ENCODE measurements at regions not wholly inside any gene's neighbourhood (a gene's known extent, or its start where the extent isn't known, plus 50 kb on each side); places are given as distances from the start of the nearest gene placed in this dataset.

- DNase-seq (ENCODE audit: low read depth, low spot score): no peak
Observed at GRCh38 chr15:69974321-69974720, 123.4 kb downstream of the TLE3 start.

GRCh38 chr15:69976366-69976994 lies 121.2 kb downstream of the TLE3 start:
- DNase-seq (ENCODE audit: low read depth, low spot score): no peak

GRCh38 chr15:69978603-69979002 lies 119.1 kb downstream of the TLE3 start:
- no peak for DNase-seq (ENCODE audit: low read depth, low spot score)

DNA sequence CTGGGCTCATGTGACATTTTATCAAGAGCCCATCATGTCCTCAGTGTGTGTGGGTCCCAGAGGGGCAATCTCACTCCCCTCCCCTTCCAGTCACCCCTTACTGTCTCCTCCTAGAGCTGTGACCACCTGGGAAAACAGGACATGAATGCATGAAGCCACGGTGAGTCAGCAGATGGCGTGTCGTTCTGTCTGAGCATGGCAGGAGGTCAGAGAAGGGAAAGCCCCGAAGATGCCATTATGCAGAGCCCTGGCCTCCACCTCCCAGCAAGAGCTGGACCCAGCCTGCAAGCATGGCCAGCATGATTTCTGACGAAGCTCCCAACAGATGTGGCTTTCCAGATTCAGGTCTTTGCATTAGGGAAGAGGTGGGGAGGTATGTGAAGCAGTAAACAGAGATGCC lies 118.5 kb downstream of the TLE3 start:
- DNase-seq (ENCODE audit: low read depth, low spot score): no peak

GRCh38 chr15:69979783-69980182 lies 117.9 kb downstream of the TLE3 start:
- DNase-seq (ENCODE audit: low read depth, low spot score): no peak

- no peak for DNase-seq (ENCODE audit: low read depth, low spot score)
Observed at GRCh38 chr15:69980341-69981059, 117.2 kb downstream of the TLE3 start.

DNA sequence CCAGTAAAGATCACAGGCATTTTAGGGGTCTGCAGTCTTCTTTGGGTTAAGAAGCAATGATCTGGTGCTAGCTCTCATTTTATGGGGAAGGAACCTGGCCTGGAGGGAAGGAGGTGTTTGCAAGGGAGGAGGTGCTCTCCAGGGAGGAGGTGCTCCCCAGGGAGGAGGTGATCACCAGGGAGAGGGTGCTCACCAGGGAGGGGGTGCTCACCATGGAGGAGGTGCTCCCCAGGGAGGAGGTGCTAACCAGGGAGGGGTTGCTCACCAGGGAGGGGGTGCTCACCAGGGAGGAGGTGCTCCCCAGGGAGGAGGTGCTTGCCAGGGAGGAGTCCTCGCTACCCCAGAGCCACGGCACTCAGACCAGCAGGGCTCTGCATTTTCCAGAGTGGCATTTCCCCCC lies 115.7 kb downstream of the TLE3 start:
- DNase-seq (ENCODE audit: low read depth, low spot score): no peak

- DNase-seq (ENCODE audit: low read depth, low spot score): no peak
Observed at GRCh38 chr15:69983696-69984265, 113.9 kb downstream of the TLE3 start.

- no peak for DNase-seq (ENCODE audit: low read depth, low spot score)
Observed at GRCh38 chr15:69987492-69988489, 109.9 kb downstream of the TLE3 start.

DNA sequence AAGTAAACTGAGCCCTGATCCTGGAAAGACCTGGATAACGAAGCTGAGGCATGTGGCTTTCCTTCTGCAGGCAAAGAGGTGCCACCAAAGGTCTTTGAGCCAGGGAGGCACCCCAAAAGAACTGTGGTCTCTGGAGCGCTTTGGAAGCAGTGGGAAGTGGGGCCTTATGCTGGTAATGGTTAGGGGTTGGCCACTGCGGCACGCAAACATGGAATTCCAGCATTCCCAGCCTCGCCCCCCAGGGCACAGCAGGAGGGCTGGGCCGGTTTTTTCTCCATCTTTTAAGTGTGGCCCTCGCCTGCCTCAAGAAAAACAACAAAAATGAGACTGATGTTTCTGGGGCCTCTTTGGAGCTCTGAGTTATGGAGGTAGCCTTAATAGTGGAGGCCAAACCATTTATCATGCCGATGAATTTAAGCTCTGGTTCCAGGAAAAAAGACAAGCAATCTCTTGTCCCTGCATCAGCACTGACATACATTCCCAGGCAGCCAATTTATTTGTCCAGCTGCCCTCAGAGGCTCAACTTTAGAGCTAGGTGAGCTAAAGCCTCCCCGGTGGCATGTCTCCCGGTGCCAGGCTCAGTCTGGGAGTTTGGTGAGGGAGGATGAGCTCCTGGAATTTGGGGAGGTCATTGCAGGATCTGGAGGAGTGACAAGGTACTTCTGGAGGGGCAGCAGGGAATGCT lies 109.0 kb downstream of the TLE3 start:
- no peak for DNase-seq (ENCODE audit: low read depth, low spot score)

GRCh38 chr15:69990566-69991421 lies 106.9 kb downstream of the TLE3 start:
- no peak for DNase-seq (ENCODE audit: low read depth, low spot score)

- no peak for DNase-seq (ENCODE audit: low read depth, low spot score)
Observed at GRCh38 chr15:69991551-69991980, 106.2 kb downstream of the TLE3 start.

DNA sequence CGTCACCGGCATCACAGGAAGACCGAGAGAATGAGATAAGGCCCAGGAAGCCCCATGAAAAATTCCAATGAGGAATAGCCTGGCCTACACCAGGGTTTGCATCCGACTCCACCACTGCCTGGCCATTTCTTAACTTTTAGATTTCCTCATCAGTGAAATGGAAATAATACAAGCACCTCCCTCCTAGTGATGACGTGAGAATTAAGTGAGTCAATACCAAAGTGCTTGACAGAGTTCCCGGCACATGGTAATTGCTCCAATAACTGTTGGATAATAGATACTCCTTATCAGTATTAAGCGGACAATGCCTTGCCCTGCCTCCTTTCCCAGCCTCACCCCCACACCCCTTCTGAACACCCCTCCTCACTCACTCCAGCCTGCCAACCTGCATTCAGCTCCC lies 105.4 kb downstream of the TLE3 start:
- DNase-seq (ENCODE audit: low read depth, low spot score): no peak

DNA sequence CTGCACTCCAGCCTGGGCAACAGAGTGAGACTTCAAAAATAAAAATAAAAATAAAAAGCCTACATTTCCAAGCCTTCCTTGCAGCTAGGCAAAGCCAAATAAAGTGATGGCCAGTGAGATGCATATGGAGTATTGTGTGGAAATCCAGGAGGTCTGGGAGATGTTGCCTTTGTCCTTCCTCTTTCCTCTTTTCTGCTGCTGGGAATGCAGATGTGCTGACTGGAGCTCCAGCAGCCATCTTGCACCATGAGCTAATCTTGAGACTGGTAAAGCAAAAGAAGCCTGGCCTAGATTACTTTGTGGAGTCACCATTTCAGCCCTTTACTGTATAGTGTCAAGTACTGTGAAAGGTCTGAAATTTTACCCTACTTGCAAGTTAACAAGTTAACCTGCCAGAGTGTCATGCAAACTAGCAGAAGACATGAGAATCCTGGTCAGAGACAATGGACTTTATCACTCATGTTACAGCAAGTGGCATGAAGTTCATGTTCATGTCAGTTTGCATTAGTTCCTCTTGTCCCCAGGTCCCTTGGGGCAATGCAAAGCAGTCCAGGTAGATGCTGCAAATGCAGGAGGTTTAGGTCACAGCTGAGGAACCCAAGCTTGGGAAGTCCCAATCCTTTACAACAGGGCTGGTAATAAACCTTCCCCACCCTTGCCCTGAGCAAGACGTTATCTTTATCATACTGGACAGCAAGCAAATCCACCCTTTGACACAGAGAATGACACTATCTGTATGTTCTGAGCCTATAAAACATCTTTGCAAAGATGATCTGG lies 103.1 kb downstream of the TLE3 start:
- DNase-seq (ENCODE audit: low read depth, low spot score): no peak

- DNase-seq (ENCODE audit: low read depth, low spot score): no peak
Observed at GRCh38 chr15:69996321-69997160, 101.2 kb downstream of the TLE3 start.

DNA sequence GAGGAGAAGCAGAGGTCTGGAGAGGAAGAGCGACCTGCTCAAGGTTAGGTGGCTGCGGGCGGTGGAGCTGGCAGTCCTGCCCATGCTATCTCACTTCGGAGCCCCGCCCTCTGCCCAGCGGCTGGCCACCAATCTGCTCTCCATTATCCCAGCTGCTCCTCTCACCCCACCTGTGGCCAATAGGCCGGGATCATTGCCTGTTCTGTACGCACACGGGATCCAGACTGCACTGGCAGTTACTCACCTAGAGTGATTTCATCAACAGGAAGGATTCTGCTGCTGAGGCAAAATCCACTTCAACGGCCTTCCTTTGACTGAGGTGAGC lies 100.6 kb downstream of the TLE3 start:
- no peak for DNase-seq (ENCODE audit: low read depth, low spot score)

All from activated naive CD8-positive, alpha-beta T cell treated with anti-CD3 and anti-CD28 coated beads, Interleukin-2, amount 50 U/mL, for 16 hours (primary cell).